ENCODE measurements at regions not wholly inside any gene's neighbourhood (a gene's known extent, or its start where the extent isn't known, plus 50 kb on each side); places are given as distances from the start of the nearest gene placed in this dataset.
"Not testable (repeated sequence)": the region's sequence is repeated elsewhere in the genome, so short reads cannot be mapped to it uniquely, and the experiment has no call there.

GRCh38 chr15:31681529-31682259 is 348.6 kb upstream of the CHRNA7 start:
- DNase-seq (ENCODE audit: low spot score); intact Hi-C loops (cut with DNase I): not testable (repeated sequence)

DNA sequence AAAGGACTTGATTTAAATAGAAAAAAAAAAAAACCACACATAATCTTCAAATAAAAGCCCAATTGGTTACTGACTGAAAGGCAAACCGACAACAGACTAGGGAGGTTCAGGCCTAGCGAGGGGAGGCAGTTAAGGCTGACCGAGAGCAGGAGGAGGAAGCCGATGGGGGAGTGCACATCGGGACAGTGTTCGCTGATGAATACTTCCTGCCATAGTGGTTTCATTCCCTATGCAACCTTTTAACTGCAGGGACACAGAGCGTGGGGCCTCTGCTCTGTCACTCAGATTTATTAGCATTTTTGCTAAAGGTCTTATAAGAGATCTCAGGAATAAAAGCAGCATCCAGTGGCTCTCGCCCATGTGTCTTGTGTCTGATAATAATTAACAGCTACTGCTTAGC is 343.2 kb upstream of the CHRNA7 start:
- DNase-seq (ENCODE audit: low spot score); intact Hi-C loops (cut with DNase I): not testable (repeated sequence)

DNA sequence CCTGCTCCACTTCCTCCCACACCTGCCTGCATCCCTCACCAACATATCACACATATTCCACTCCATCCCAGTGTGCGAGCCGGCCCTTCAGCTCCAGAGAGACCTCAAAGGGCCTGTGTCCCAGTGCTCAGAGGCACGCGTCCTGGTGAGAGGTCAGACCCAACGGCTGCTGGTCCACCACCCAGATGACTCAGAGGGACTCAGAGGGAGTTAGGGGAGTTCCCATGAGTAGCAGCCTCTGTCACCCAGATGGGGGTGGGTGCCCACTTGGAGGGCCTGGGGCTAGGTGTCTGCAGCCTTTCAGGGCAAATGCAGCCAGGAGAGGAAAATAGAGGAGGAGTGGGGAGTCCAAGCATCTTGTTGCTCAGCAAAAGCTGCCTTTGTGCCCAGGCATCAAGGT is 333.8 kb upstream of the CHRNA7 start:
- intact Hi-C loops (cut with DNase I), result not testable (repeated sequence)

DNA sequence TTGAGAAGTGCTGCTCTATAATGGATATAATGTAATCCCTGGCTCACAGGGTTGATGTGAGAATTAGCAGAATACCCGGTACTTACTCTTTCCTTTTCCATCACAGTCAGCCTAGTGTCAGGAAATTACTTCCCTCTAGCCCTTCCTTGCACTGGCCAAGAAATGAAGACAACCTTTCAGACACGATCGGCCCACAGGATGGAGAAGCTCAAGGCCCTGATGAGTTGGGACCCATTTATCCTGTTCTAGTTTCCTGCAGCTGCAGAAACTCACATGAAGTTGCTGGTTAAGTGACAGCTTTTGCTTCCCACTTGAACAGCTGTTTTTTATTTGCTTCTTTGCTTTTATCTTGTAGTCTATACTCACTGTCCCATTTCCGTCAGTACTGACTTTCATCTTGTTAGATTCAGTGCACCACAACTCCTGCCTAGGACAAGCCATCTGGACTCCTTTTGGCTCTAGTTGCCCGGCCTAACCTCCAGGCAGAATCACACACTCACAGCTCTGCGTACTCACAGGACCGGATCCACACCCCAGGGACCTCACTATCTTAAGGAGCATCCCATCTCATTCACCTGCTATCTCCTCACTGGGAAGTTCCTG is 325.1 kb upstream of the CHRNA7 start:
- DNase-seq (ENCODE audit: low spot score); intact Hi-C loops (cut with DNase I): not testable (repeated sequence)

More for the DNA sequence above, 333.8 kb upstream of the CHRNA7 start:
- not testable (repeated sequence) for DNase-seq (ENCODE audit: low spot score)

DNA sequence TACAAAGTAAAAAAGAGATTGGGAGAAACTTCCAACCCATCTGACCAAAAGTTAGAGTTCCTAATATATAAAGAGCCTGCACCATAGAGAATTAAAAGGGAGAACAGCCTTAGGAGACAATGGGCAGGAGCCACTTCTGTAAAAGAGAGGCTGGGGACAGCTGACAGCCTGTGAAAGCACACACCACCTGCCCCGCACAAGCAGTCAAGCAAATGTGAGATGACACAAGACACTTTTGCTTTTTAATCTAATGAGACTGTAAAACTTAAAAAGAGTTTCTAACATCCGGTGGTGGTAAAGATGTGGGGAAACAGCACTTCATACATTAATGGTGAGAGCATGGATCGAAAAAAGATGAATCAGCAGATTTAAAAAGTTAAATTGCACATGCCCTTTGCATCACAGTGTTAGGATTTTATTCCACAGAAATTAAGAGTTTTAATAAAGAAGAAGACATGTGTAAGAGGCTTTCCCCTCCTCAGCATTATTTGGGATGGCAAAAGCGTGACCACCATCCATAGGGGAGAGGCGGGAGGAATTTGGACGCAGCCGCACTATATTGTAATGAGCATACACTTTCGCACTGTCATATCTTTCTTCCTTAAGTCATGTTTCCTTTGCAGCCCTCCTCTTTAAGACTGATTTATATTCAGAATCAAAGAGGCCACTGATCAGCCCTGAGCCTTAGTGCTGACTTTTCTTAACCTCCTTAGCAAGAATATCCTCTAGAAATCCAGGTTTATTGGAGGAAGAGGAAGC is 322.2 kb upstream of the CHRNA7 start:
- DNase-seq (ENCODE audit: low spot score); intact Hi-C loops (cut with DNase I): not testable (repeated sequence)

DNA sequence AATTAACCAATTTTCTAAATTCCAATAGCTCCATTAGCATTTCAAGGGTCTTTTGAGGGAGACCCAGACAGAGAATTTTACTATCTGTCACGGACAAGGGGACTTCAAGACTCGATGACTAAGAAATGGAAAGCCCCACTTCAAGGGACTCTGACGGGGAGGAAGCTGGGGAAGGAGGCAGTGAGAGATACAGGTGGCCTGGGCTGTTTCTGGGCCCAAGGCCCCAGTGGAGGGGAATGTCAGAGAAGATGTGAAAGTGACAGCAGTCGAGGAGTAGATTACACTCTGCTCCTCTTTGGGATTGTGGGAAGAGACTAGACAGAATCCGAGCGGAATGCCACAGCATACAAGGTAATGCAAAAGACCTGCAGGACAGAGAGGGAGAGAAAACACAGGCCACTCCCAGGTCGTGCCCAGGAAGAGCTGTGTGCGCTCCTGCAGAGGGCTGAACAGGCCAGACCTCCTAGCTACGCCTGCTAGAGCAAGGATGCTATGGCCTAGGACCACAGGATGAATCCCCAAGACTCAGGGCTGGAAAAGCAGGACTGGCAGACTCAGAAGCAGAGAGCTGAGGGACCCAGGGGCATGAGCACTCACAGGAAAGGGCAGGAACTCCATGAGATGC is 321.5 kb upstream of the CHRNA7 start:
- intact Hi-C loops (cut with DNase I); DNase-seq (ENCODE audit: low spot score): not testable (repeated sequence)

- DNase-seq (ENCODE audit: low spot score); intact Hi-C loops (cut with DNase I): not testable (repeated sequence)
These were observed 320.8 kb upstream of the CHRNA7 start for GRCh38 chr15:31709479-31709878.

- intact Hi-C loops (cut with DNase I); DNase-seq (ENCODE audit: low spot score): not testable (repeated sequence)
These were observed 319.5 kb upstream of the CHRNA7 start for GRCh38 chr15:31710806-31711205.

DNA sequence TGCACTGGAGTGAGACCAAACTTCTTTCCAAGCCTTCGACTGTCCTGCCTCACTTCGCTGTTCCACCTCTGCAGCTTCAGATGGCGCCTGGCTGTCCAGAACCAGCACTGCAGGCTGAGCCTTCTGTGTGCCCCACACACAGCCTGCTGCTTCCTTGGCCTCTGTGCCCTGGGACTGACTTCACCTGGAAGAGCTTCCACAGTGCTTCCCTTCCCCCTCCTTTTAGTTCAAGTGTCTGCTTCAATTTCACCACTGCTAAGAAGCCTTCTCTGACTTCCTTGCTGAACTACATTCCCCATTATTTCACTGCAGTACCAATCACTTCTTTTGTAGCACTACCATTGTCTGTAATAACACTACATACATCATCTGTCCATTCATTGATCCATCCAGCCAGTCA is 315.1 kb upstream of the CHRNA7 start:
- intact Hi-C loops (cut with DNase I); DNase-seq (ENCODE audit: low spot score): not testable (repeated sequence)

- intact Hi-C loops (cut with DNase I); DNase-seq (ENCODE audit: low spot score): not testable (repeated sequence)
These were observed 311.7 kb upstream of the CHRNA7 start for GRCh38 chr15:31718625-31719024.

GRCh38 chr15:31719396-31720022 is 310.8 kb upstream of the CHRNA7 start:
- intact Hi-C loops (cut with DNase I); DNase-seq (ENCODE audit: low spot score): not testable (repeated sequence)

DNA sequence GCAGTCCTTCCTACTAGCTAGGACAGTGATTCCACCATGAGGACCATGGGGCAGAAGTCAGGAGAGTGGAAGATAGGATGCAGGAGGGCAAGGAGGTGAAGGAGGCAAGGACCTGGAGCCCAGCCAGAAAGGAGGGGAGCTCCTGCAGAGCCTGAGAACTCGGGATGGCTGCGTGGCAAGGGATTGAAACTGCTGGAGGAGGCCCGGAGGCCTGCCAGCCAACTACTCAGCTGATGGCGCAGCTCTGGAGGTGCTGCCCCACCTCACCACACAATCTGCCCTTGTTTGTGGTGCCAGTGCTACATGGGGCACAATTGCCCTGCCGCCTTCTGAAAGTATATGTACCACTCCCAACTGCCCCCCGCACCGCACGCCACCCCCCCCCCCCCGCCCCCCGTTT is 307.3 kb upstream of the CHRNA7 start:
- intact Hi-C loops (cut with DNase I); DNase-seq (ENCODE audit: low spot score): not testable (repeated sequence)

DNA sequence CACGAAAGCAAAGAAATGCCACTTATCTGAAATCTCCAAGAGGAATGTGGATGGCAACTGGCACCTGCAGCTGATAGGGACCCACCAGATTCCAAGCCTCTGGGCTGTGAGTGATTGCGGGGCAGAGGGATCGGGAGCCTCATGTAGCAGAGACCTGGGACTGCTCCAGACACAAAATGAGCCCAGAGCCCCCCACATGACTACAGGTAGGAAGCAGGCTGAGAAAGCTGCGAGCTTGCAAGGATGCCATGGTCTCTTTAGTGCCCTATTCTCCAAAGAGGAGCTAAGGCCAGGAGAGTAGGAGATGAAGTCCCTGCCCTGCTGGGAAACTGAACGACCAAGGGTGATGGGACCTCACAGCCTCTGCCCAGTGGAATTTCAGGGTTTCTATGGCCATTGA is 305.4 kb upstream of the CHRNA7 start:
- intact Hi-C loops (cut with DNase I); DNase-seq (ENCODE audit: low spot score): not testable (repeated sequence)

DNA sequence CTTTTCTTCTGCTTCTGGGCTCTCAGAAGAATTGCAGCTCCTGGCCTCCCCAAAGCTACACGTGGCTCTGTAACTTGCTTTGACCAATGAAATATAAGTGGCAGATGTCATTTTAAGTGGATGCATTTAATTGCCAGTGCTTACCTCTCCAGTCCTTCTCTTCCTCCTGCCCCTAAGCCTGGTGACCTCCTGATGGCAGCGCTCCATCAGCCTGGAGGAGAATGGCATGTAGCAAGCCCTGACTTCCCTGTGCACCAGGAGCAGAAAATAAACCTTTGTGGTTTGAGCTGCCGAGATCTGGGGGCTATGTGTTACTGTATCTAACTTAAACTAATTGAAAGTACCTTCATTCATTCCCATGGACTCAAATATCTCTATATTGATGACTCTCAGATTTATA is 304.7 kb upstream of the CHRNA7 start:
- intact Hi-C loops (cut with DNase I); DNase-seq (ENCODE audit: low spot score): not testable (repeated sequence)

DNA sequence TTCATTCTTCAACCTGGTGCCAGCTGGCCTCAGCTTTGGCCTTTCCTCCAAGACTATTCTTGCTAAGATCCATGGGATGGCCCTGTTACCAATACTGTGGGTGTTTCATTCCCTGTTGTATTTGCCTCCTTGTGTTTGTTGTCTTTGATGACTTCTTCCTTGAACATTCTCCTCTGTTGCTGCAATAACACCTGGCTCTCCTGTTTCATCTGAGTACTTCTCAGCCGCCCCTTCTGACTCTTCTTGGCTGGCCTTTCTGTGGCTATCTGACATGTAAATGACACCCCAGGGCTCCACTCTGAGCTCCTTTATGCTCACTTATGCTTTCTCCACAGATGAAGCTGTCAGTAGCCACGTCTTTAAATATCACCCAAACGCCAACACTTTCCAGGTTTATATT is 302.7 kb upstream of the CHRNA7 start:
- DNase-seq (ENCODE audit: low spot score), result no peak
- intact Hi-C loops (cut with DNase I), result no loop called here

DNA sequence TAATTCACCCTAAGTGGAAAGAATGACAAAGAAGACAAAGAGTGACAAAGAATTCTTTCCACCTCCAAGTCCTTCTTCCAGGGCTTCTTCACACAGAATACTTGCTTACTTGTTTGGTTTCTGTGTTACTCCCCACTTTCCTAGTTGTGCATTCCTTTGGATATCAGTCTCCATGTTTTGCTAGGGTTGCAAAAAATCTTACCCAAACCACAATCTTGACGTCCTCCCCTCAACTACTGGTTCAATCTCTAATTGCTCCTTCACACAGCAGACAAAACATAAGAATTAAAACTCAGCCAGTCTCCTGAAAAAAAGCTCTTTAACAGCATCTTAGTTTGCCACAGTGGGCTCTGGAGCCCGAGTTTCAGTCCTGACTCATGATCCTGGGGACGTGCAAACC is 297.6 kb upstream of the CHRNA7 start:
- DNase-seq (ENCODE audit: low spot score), result no peak
- intact Hi-C loops (cut with DNase I), result no loop called here

DNA sequence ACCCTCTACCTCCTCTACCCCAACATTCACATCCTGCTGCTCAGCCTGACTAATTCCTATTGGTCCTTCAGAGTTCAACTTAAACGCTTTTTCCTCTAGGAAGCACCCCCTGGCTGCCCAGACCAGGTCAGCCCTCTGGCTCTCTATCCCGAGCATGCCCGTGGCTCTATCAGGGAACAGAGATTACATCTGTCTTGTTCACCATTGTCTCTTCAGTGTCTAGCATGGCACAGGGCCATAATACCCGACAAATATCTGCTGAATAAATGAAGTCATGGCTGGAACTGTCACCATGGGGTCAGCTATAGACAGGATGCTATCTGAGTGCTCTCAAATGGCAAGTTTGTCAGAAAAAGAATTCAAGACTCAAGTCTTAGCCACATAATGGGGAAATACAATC is 296.9 kb upstream of the CHRNA7 start:
- intact Hi-C loops (cut with DNase I), result no loop called here
- no peak for DNase-seq (ENCODE audit: low spot score)

GRCh38 chr15:31740203-31740602 is 290.1 kb upstream of the CHRNA7 start:
- intact Hi-C loops (cut with DNase I), result no loop called here
- DNase-seq (ENCODE audit: low spot score), result no peak

DNA sequence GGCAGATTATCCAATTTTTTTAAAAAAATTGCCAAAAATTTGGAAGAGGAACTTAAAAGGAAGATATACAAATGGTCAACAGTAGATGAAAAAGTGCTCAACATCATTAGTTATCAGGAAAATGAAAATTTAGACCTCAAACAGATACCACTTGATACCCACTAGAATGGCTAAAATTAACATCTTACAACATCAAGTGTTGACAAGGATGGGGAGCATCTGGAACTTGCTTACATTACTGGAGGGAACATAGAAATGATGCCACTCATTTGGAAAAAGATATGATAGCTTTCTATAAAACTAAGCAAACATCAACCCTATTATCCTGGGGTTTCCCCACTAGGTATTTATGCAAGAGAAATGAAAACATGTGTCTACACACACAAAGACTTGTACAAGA is 284.5 kb upstream of the CHRNA7 start:
- intact Hi-C loops (cut with DNase I), result no loop called here
- no peak for DNase-seq (ENCODE audit: low spot score)

All from posterior vena cava (tissue), 2 donors.